ENCODE measurements at regions not wholly inside any gene's neighbourhood (a gene's known extent, or its start where the extent isn't known, plus 50 kb on each side); places are given as distances from the start of the nearest gene placed in this dataset.
A peak's percentile ranks its signal among the peaks of the same experiment; 100 is the strongest.

- Histone ChIP-seq H2AK5ac (ENCODE audit: low read depth, low read length) (no peak overlapping the region), H4K91ac (replicated peaks; ENCODE audit: insufficient read length, low read length) (no peak overlapping the region), H3K79me1 (ENCODE audit: low read depth, low read length) (no peaks in the 10 kb centered on the region), H4K20me1 (replicated peaks in 1 of 2; ENCODE audit: control insufficient read depth in 1 of 2, insufficient read depth in 2 of 2, low read length in 2 of 2) (no peaks in the 10 kb centered on the region), H3K23me2 (ENCODE audit: low read depth, low read length) (peaks cover 2% of the 10 kb centered on the region; the same call in 1 of the 2 replicates), H3K23ac (ENCODE audit: insufficient read length) (no peak overlapping the region), H2BK12ac (ENCODE audit: low read depth, low read length) (no peak overlapping the region), H3K14ac (ENCODE audit: insufficient read length) (no peak overlapping the region), H3K27me3 (replicated peaks in 1 of 4; ENCODE audit: control insufficient read depth in 3 of 4, extremely low read depth in 1 of 4, insufficient read depth in 3 of 4, low read length in 3 of 4) (0 out of 7 replicates have a peak, but pooled peaks cover 0 to 5% (median 0%) of the 10 kb centered on the region in 4 experiments), H4K5ac (ENCODE audit: insufficient read length, low read depth, low read length) (no peak overlapping the region), H2BK5ac (ENCODE audit: low read depth, low read length) (no peak overlapping the region; the same call in 1 of the 2 replicates), H2BK15ac (ENCODE audit: low read length) (no peak overlapping the region; the same call in 1 of the 2 replicates), H3K9ac (replicated peaks in 1 of 4; ENCODE audit: extremely low read depth in 1 of 4, low read depth in 3 of 4, low read length in 3 of 4) (0 out of 7 replicates have a peak overlapping the region, but pooled peaks of 1 of the 4 experiments have one; percentile 22), H3K18ac (ENCODE audit: extremely low read depth, low read length) (no peak overlapping the region), H3K27ac (ENCODE audit: low read depth, low read length) (no peak overlapping the region), H3K56ac (replicated peaks; ENCODE audit: insufficient read length, low read depth, low read length) (no peak overlapping the region), H3K4ac (replicated peaks; ENCODE audit: insufficient read length, low read depth, low read length) (no peak overlapping the region), H3K36me3 (ENCODE audit: control insufficient read depth in 2 of 4, insufficient read depth in 4 of 4, low read length in 3 of 4) (no peaks in the 10 kb centered on the region), H3K79me2 (ENCODE audit: control insufficient read depth in 1 of 2, insufficient read depth in 2 of 2, low read length in 2 of 2) (no peaks in the 10 kb centered on the region), H3K9me3 (ENCODE audit: insufficient read depth in 2 of 2, low read depth in 1 of 2, low read length in 1 of 2) (no peaks in the 10 kb centered on the region), H4K8ac (ENCODE audit: extremely low read depth, insufficient read depth, low read length) (0 out of 2 replicates have a peak overlapping the region, but pooled peaks have one; percentile 15), H3K4me3 (ENCODE audit: extremely low read depth in 1 of 4, insufficient read depth in 2 of 4, low read depth in 3 of 4, low read length in 4 of 4) (no peak overlapping the region), H3K4me2 (ENCODE audit: insufficient read depth in 1 of 2, low read depth in 2 of 2, low read length in 2 of 2) (no peak overlapping the region), H2AFZ (ENCODE audit: low read length) (no peak overlapping the region), H2BK20ac (ENCODE audit: low read length) (no peak overlapping the region), H3K4me1 (replicated peaks in 1 of 4; ENCODE audit: control insufficient read depth in 3 of 4, insufficient read depth in 4 of 4, low read length in 3 of 4) (no peaks in the 10 kb centered on the region), H2BK120ac (replicated peaks; ENCODE audit: low read depth, low read length) (no peak overlapping the region)
- DNase-seq (ENCODE audit: low read depth in 1 of 2, low spot score in 2 of 2) = peak in 1 of 2 experiments; percentile 38
- ChIA-PET CTCF (ENCODE audit: partially characterized antibody) (interaction anchor here (1.0 to 1.7 kb wide), 2 partner anchors 35 to 165 kb away, joined by 3 to 4 read pairs; no protein-coding TSS in a partner anchor), POLR2A (ENCODE audit: partially characterized antibody) (no interaction called here)
- WGBS, 2 experiments (ENCODE audit: extremely low coverage in 1 of 2, insufficient coverage in 1 of 2, insufficient read length in 1 of 2, insufficient replicate concordance in 2 of 2, low coverage in 1 of 2, low lambda C conversion rate in 2 of 2, missing lambda C conversion rate in 1 of 2) = 91% methylated on average over 9 of the region's 9 CpGs; no CpG with 5 or more reads in 1 of the 2 experiments
- no peak for FAIRE-seq
- TF ChIP-seq JUN (IDR thresholded peaks at IDR 0.05; ENCODE audit: low read depth, low read length) (no peak), TCF12 (IDR thresholded peaks at IDR 0.05; ENCODE audit: low read depth, low read length) (no peak), CBX8 (IDR thresholded peaks at IDR 0.05; ENCODE audit: borderline replicate concordance, low read depth, low read length) (no peak), EP300 (IDR thresholded peaks at IDR 0.05; ENCODE audit: borderline replicate concordance in 1 of 2, low read depth in 2 of 2, low read length in 2 of 2) (no peak), TAF1 (IDR thresholded peaks at IDR 0.05; ENCODE audit: low read depth, low read length) (no peak)
- TF ChIP-seq, protein P1, sequence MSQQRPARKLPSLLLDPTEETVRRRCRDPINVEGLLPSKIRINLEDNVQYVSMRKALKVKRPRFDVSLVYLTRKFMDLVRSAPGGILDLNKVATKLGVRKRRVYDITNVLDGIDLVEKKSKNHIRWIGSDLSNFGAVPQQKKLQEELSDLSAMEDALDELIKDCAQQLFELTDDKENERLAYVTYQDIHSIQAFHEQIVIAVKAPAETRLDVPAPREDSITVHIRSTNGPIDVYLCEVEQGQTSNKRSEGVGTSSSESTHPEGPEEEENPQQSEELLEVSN (IDR thresholded peaks at IDR 0.05) = no peak
Observed at GRCh38 chr5:172534229-172535107, 80.1 kb upstream of the SH3PXD2B start.

Data from H1 (cell line).